ENCODE measurements at regions not wholly inside any gene's neighbourhood (a gene's known extent, or its start where the extent isn't known, plus 50 kb on each side); places are given as distances from the start of the nearest gene placed in this dataset.

DNA sequence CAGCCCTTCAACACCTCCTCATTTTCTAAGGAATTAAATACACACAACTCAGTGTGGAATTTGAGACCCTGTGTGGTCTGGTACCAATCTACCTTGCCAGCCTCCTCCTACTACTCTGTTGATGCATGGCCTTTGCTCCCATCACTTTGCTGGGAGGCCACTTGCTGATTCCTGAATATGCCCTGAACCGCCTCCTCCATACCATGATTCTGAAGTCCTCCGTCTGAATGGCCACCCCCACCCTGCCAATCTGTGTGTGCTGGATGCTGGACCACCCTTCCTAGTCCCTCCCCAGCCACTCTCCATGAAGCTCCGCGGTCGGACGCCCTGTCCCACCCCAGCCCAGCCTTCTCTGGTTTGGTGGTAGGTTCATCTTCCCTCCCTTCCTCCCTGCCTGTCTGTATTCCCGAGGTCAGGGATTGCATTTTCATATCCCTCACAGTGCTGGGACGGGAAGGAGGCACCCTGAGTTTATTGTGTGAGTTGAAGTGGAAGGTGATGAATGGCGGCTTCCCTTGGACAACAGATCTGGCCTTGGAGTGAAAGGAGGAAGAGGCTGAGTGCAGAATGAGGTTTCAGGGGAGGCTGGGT is 138.3 kb downstream of the CDC5L start:
- DNase-seq (ENCODE audit: low spot score in 2 of 2) = no peak
- Mint-ChIP-seq H3K27me3 (peaks cover 71% of the 10 kb centered on the region), H3K4me1 (peaks cover 6% of the 10 kb centered on the region), H3K9me3 (peaks cover 8% of the 10 kb centered on the region), H3K4me3 (no peak overlapping the region), H3K27ac (ENCODE audit: low read depth) (no peak overlapping the region), H3K36me3 (ENCODE audit: insufficient read depth) (peaks cover 4% of the 10 kb centered on the region)
- no peak for ATAC-seq (replicated peaks; ENCODE audit: extremely low read depth, poor library complexity, severe bottlenecking)

DNA sequence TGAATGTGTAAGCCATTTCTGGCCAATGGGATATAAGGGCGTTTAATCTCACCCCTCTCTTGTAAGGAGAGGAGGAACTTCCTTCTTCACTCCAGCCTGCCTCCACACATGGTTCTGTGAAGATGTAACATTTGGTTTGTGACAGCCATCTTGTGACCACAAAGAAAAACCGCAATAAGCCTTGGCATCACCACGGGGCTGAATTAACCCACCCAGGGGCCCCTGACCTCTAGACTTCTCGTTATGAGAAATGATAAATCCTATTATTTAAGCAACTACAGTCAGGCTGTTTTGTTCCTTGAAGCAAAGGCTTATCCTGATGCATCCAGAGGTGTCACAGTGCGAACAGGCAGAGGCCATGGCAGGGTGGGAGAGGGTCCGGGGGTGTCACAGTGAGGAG is 139.7 kb downstream of the CDC5L start:
- DNase-seq (ENCODE audit: low spot score in 2 of 2) (no peak), ATAC-seq (replicated peaks; ENCODE audit: extremely low read depth, poor library complexity, severe bottlenecking) (no peak)
- H3K27me3 Mint-ChIP-seq = peaks cover 58% of the 10 kb centered on the region
- H3K36me3 Mint-ChIP-seq (ENCODE audit: insufficient read depth) = peaks cover 4% of the 10 kb centered on the region
- H3K4me1 Mint-ChIP-seq = peaks cover 6% of the 10 kb centered on the region
- H3K9me3 Mint-ChIP-seq = no peaks in the 10 kb centered on the region
- H3K27ac Mint-ChIP-seq (ENCODE audit: low read depth) = no peak overlapping the region
- H3K4me3 Mint-ChIP-seq = no peak overlapping the region

DNA sequence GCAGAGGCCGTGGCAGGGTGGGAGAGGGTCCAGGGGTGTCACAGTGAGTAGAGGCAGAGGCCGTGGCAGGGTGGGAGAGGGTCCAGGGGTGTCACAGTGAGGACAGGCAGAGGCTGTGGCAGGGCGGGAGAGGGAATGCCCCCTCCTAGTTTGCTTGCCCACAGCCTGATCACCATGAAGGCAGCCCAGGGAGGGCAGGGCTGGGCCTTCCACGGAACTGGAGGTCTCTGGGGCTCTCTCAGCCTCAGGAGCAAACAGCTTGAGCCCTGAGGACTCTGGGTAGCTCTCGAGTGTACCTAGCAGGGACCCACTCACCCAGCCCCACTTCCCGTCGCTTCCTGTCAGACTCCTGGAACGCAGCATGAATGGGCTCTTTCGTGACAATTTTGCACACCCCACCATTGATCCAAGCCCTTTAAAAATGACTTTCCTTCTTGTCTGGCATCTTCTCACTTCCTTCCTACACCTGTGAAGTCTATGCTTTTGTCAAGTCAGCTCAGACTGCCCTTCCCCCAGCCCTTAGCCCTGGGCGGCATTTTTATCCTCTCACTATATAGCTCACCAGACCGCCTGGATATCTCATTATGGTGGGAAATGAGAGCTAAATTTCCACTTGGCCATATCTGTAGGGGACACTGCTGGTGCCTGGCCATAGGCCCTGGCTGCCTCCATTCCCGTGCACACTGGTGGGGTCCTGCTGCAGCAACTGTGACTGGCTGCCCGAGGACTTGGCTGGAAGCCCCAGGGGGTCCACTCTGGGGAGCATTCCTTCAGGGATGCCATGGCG is 140.3 kb downstream of the CDC5L start:
- peaks cover 6% of the 10 kb centered on the region for H3K4me1 Mint-ChIP-seq
- ATAC-seq (replicated peaks; ENCODE audit: extremely low read depth, poor library complexity, severe bottlenecking) (no peak), DNase-seq (ENCODE audit: low spot score in 2 of 2) (no peak)
- H3K27ac Mint-ChIP-seq (ENCODE audit: low read depth) = no peak overlapping the region
- H3K9me3 Mint-ChIP-seq = no peaks in the 10 kb centered on the region
- no peak overlapping the region for H3K4me3 Mint-ChIP-seq
- peaks cover under 1% of the 10 kb centered on the region for H3K36me3 Mint-ChIP-seq (ENCODE audit: insufficient read depth)
- peaks cover 57% of the 10 kb centered on the region for H3K27me3 Mint-ChIP-seq

GRCh38 chr6:44528370-44528644 is 140.8 kb downstream of the CDC5L start:
- ATAC-seq (replicated peaks; ENCODE audit: extremely low read depth, poor library complexity, severe bottlenecking) = no peak
- H3K4me1 Mint-ChIP-seq = peaks cover 6% of the 10 kb centered on the region

GRCh38 chr6:44528716-44529115 is 141.2 kb downstream of the CDC5L start:
- no peaks in the 10 kb centered on the region for H3K9me3 Mint-ChIP-seq
- H3K36me3 Mint-ChIP-seq (ENCODE audit: insufficient read depth) = no peaks in the 10 kb centered on the region
- no peak overlapping the region for H3K27ac Mint-ChIP-seq (ENCODE audit: low read depth)
- H3K4me3 Mint-ChIP-seq = no peak overlapping the region
- H3K4me1 Mint-ChIP-seq = peaks cover 6% of the 10 kb centered on the region
- no peak for DNase-seq (ENCODE audit: low spot score in 2 of 2)
- peaks cover 55% of the 10 kb centered on the region for H3K27me3 Mint-ChIP-seq
- no peak for ATAC-seq (replicated peaks; ENCODE audit: extremely low read depth, poor library complexity, severe bottlenecking)

More at GRCh38 chr6:44528370-44528644, 140.8 kb downstream of the CDC5L start:
- DNase-seq (ENCODE audit: low spot score in 2 of 2) = no peak
- Mint-ChIP-seq H3K27ac (ENCODE audit: low read depth) (no peak overlapping the region), H3K27me3 (peaks cover 57% of the 10 kb centered on the region), H3K4me3 (no peak overlapping the region), H3K36me3 (ENCODE audit: insufficient read depth) (no peaks in the 10 kb centered on the region), H3K9me3 (no peaks in the 10 kb centered on the region)

DNA sequence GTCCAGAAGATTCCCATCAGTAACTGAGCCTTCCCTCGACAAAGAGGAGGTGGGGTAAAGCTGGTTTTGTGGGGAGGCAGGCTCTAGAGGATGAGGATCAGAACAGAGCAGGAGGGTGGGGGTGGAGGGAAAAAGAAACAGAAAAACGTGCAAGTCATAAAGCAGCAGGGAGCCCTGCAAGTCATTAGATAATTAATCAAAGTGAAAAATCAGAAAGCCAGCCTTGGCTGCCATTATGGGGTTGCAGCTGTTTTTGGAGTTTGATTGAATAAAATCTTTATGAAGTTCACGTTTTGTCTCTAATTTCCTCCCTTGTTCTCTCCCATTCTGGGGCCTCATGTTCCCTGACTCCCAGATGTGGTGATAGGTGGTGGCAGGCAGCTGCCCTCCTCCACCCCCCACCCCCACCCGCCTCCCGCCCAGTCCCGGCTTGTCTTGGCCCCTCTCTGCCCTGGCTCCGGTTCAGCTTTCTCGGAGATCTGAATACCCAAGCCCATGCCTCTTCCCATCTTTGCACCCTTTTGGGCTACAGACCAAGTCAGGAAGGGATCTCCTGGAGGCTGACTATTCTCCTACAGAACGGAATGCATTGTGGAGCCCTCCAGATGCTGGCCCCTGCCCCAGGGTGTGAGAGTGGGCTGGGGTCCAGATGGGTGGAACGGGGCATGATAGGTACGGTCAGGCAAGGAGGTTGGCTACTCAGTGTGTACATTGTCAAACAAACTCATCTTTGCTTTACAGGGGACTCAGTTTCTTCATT is 141.8 kb downstream of the CDC5L start:
- H3K9me3 Mint-ChIP-seq = no peaks in the 10 kb centered on the region
- DNase-seq (ENCODE audit: low spot score in 2 of 2) (no peak), ATAC-seq (replicated peaks; ENCODE audit: extremely low read depth, poor library complexity, severe bottlenecking) (no peak)
- H3K4me3 Mint-ChIP-seq = no peak overlapping the region
- no peaks in the 10 kb centered on the region for H3K36me3 Mint-ChIP-seq (ENCODE audit: insufficient read depth)
- H3K27me3 Mint-ChIP-seq = peaks cover 49% of the 10 kb centered on the region
- peaks cover 6% of the 10 kb centered on the region for H3K4me1 Mint-ChIP-seq
- H3K27ac Mint-ChIP-seq (ENCODE audit: low read depth) = no peak overlapping the region

DNA sequence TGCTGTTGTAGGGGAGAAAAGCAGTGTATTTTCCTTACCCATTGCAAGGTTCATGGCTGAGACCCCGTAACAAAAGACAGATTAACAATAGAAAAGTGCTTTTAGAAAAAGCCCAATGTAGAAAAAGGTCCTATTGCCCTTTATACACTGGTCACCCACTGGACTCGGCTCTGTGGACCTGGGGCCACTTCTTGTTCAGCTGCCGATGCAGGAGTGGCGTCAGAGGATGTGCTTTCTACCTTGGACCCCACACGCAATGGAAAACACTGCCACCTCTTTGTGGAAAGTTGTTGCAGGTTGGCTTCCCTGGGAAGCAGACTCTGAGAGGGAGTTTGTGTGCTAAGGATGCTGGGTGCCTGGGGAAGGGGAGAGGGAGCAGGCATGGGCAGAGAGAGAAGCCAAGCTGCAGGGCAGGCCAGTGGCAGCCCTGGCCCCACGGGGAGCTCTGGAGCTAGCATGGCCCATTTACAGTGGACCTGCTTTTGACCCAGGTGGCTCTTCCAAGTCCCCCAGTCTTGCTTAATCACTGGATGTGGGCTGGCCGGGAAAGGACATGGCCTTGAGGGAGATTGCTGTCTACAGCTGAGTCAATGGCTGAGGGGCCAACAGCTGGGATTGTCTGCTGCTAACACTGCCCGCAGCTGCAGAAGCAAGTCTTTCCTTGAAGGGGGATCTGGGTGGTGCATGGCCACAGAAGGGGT is 142.9 kb downstream of the CDC5L start:
- no peak for ATAC-seq (replicated peaks; ENCODE audit: extremely low read depth, poor library complexity, severe bottlenecking)
- peaks cover 6% of the 10 kb centered on the region for H3K4me1 Mint-ChIP-seq
- no peak overlapping the region for H3K4me3 Mint-ChIP-seq
- no peak overlapping the region for H3K27ac Mint-ChIP-seq (ENCODE audit: low read depth)
- H3K9me3 Mint-ChIP-seq = no peaks in the 10 kb centered on the region
- H3K36me3 Mint-ChIP-seq (ENCODE audit: insufficient read depth) = no peaks in the 10 kb centered on the region
- DNase-seq (ENCODE audit: low spot score in 2 of 2) = no peak
- H3K27me3 Mint-ChIP-seq = peaks cover 38% of the 10 kb centered on the region

DNA sequence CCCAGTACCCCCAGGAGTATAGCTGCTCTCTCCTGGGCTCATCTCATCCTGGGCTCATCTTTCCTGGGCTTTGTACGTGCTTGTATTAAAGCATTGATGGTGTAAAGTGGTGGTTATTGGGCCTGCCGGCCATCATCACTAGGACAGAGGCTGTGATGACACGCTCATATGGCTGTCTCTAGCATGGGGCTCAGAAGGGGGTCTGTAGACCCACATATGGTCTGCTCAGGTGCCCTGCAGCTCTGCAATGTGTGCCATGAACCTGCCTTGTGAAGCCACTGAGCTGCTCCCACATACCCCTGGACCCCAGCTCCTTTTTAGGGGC is 143.4 kb downstream of the CDC5L start:
- no peaks in the 10 kb centered on the region for H3K9me3 Mint-ChIP-seq
- no peak overlapping the region for H3K27ac Mint-ChIP-seq (ENCODE audit: low read depth)
- H3K4me1 Mint-ChIP-seq = peaks cover 6% of the 10 kb centered on the region
- ATAC-seq (replicated peaks; ENCODE audit: extremely low read depth, poor library complexity, severe bottlenecking) (no peak), DNase-seq (ENCODE audit: low spot score in 2 of 2) (no peak)
- no peak overlapping the region for H3K4me3 Mint-ChIP-seq
- H3K27me3 Mint-ChIP-seq = peaks cover 33% of the 10 kb centered on the region
- H3K36me3 Mint-ChIP-seq (ENCODE audit: insufficient read depth) = no peaks in the 10 kb centered on the region

DNA sequence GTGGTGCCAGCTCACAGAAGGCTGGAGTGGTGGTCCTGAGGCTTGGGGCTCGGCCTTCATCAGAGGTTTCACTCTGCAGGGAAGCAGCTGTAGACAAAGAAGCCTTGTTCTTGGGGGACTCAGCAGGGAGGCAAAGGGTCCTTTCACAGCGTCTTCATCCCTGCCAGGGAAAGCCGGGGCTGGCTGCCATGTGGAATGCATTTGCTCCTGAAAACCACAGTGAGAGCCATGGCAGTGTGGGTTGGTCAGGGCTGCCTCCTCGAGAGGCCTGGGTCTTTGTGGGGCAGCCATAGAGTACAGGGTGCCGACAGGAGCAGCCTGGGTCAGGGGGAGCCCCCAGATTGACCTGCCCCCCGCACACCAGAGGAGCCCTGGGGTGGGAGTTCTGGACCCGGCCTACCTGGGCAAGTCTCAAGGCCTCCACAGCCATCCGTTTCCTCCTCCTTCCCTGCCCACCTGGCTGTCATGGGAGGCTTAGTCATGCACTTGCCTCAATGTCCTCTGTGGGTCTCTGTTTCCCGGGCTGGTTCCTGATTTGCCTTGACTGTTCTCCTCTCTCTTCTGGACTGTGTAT is 144.0 kb downstream of the CDC5L start:
- Mint-ChIP-seq H3K4me1 (peaks cover 4% of the 10 kb centered on the region), H3K9me3 (no peaks in the 10 kb centered on the region), H3K27ac (ENCODE audit: low read depth) (no peak overlapping the region), H3K4me3 (no peak overlapping the region), H3K27me3 (peaks cover 27% of the 10 kb centered on the region), H3K36me3 (ENCODE audit: insufficient read depth) (no peaks in the 10 kb centered on the region)
- ATAC-seq (replicated peaks; ENCODE audit: extremely low read depth, poor library complexity, severe bottlenecking) (no peak), DNase-seq (ENCODE audit: low spot score in 2 of 2) (no peak)

GRCh38 chr6:44533421-44533820 is 145.9 kb downstream of the CDC5L start:
- H3K4me1 Mint-ChIP-seq = no peaks in the 10 kb centered on the region
- no peak overlapping the region for H3K4me3 Mint-ChIP-seq
- no peak for ATAC-seq (replicated peaks; ENCODE audit: extremely low read depth, poor library complexity, severe bottlenecking)
- H3K9me3 Mint-ChIP-seq = no peaks in the 10 kb centered on the region
- H3K27ac Mint-ChIP-seq (ENCODE audit: low read depth) = no peak overlapping the region
- no peak for DNase-seq (ENCODE audit: low spot score in 2 of 2)
- no peaks in the 10 kb centered on the region for H3K36me3 Mint-ChIP-seq (ENCODE audit: insufficient read depth)
- peaks cover 10% of the 10 kb centered on the region for H3K27me3 Mint-ChIP-seq

GRCh38 chr6:44534291-44534690 is 146.8 kb downstream of the CDC5L start:
- H3K27ac Mint-ChIP-seq (ENCODE audit: low read depth) = no peak overlapping the region
- no peak for DNase-seq (ENCODE audit: low spot score in 2 of 2)

DNA sequence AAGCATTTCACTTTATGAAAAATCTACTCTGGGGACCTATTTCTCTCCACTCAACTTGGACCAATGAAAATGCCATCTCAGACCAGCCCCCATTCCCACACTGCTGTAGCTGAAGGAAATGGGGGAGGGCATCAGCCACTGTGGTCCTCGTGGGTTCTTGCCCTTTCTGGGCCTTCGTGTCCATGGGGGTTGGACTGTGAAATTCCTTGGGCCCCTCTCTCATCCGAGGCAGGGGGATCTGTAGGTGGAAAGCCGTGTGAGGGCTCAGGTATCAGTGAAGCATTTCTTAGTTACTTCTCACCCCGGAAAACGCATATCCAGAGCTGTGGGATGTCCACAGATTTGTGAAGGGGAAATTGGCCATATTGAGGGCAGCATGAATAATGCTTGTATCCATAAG is 147.9 kb downstream of the CDC5L start:
- Mint-ChIP-seq H3K4me1 (no peaks in the 10 kb centered on the region), H3K27ac (ENCODE audit: low read depth) (no peak overlapping the region), H3K9me3 (no peaks in the 10 kb centered on the region), H3K4me3 (no peak overlapping the region), H3K36me3 (ENCODE audit: insufficient read depth) (no peaks in the 10 kb centered on the region), H3K27me3 (no peaks in the 10 kb centered on the region)
- no peak for ATAC-seq (replicated peaks; ENCODE audit: extremely low read depth, poor library complexity, severe bottlenecking)
- no peak for DNase-seq (ENCODE audit: low spot score in 2 of 2)

More at GRCh38 chr6:44534291-44534690, 146.8 kb downstream of the CDC5L start:
- Mint-ChIP-seq H3K4me1 (no peaks in the 10 kb centered on the region), H3K4me3 (no peak overlapping the region), H3K27me3 (peaks cover 2% of the 10 kb centered on the region), H3K36me3 (ENCODE audit: insufficient read depth) (no peaks in the 10 kb centered on the region), H3K9me3 (no peaks in the 10 kb centered on the region)
- ATAC-seq (replicated peaks; ENCODE audit: extremely low read depth, poor library complexity, severe bottlenecking) = no peak
